H4 (cell line): ENCODE measurements at regions not wholly inside any gene's neighbourhood (a gene's known extent, or its start where the extent isn't known, plus 50 kb on each side); places are given as distances from the start of the nearest gene placed in this dataset.

Experiments
- DNase-seq: peaks from one replicate; pipeline ENCODE4 v3.0.0-alpha.2; 2015; ENCODE audit warnings: low spot score

DNA sequence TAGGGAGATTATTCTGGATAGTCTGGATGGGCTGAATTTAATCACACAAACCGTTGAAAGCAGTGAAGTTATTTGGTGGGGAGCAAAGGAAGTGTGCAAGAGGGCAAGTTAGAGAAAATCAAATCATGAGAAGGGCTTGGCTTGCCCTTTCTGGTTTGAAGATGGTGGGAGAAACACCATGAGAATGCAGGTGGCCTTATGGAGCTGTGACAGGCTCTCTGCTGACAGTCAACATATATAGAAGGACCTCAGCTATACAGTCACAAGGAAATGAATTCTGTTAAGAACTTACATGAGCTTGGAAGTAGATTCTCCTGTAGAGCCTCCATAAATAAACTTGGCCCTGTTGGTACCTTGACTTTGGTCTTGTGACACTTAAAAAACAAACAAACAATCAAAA is 72.3 kb downstream of the GMNC start:
- DNase-seq: no peak

DNA sequence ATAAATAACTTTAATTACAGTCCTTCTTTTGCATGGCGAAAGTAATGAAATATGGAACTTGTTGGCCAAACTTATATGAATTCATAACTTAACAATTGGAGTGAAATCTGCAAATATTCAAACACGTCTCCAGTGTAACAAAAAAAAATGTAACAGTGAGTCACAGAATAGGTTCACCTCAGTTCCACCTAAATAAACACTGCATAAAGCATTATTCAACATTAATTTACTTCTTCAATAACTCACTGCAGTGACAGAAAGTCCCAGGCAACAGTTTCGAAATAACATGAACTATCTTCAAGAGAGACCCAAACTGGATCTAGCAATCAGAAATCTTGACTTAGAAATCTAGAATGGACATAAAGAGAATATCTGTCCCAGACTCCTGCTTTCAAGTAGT is 75.6 kb downstream of the GMNC start:
- no peak for DNase-seq

GRCh38 chr3:190785047-190785446 is 77.4 kb downstream of the GMNC start:
- no peak for DNase-seq

DNA sequence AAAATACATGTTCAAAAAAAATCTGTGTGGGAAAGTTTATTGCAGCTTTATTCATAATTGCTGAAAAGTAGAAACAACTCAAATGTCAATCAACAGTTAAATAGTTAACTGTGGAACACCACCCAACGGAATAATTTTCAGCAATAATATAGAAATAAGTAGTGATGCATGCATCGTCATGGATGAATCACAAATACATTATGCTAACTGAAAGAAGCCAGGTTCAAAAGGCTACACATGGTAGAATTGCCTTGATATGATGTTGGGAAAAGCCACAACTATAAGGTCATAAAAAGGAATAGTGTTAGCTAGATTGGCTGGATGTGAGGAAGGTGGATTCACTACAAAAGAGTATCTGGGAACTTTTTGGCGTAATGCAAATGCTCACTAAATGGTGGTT is 82.0 kb downstream of the GMNC start:
- DNase-seq: no peak

DNA sequence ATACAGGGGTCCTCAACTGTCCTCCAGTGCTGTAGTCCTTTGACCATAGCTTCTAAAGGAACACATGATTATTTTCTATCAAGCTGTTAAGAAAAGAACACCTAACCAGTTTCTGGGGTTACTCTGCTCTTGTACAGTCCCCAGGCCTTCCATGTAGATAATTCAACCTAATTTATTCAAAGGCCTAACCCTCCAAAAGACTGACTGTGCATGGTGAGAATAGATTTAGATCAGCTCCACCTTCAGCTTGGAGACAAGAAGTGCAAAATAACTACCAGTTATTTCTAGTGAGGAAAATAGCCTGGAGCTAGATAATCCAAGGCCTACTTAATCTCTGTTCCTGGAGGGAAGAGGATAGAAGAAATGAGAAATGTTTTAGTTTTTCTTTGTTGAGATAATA is 87.9 kb downstream of the GMNC start:
- DNase-seq: no peak

- DNase-seq: no peak
Observed at GRCh38 chr3:190773948-190774347, 88.5 kb downstream of the GMNC start.

GRCh38 chr3:190772831-190773230 is 89.7 kb downstream of the GMNC start:
- DNase-seq: no peak

- no peak for DNase-seq
Observed at GRCh38 chr3:190768891-190769290, 93.6 kb downstream of the GMNC start.

DNA sequence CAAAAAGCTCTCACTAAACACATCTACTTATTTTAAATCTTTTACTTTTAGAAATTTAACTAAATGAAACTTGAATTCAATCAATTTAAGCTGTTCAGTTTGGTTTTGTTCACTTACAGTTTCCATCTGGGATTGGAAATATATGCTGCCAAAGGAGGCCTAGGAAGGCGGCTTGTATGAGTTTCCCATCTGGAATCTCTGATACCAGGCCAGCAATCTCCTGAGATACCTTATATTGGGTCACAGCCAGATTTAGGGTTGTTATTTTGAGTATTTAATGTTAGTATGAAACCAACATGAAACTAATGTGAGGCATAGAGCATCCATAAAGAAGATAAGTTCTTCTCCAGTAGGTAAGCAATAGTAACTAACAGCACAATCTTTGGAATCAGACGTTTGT is 94.6 kb downstream of the GMNC start:
- DNase-seq: no peak

DNA sequence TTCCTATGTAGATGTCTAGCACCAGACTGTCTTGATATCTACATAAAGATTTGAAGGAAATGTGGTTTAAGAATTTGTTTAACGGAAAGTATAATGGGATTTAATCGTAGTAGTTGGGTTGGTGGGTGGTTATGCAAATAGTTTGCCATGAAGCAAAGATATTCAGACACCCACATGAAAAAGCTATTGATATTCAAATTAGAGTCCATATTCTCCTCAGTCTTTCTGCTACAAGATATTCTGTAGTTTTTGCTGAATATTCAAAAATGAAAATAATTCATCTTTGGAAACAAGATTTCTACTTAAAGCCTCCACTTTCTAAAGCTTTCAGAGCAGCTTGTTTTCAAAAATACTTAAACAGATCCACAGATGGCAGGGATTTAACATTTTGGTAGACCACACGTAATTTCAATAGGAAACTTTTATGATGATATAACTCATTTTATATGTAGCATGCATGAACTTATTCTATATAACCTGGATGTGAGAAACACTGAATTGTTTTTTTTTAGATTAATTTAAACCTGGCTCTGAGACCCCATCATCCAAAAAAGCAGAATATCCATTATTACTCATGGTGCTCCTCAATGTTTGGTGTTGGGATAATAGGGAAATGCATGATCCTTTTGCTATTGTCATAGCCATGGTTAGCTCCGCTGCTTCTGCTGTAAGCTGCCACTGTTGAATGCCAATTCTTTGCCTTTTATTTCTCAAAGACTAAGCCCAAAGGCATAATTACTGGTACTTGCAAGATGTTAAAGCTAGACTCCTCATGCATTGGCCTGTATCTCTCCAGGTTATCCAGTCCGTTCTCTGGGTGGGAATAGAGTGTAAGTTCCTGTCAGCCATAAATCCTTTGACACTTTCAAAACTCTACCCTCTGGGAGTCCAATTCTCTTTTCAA is 98.0 kb downstream of the GMNC start:
- DNase-seq: no peak

DNA sequence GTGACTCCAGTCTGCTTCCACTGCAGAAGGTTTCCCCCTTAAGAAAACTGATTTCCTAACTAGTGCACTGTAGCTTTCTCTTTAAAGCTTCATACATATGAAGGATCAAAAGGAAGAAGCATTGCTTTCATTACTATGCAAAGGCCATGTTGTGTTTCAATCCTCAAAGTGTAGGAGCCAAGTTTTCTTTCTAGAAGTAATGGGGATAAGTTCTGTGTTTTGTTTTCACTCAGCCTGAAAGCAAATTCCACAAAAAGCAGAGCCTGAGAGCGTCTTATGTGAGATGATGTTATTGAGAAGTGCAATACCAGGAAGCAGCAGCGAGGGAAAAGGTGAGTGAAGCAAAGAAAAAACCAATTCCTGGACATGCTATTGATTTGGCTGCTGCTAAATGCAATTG is 99.7 kb downstream of the GMNC start:
- DNase-seq: no peak

GRCh38 chr3:190747571-190747970 is 114.9 kb downstream of the GMNC start:
- DNase-seq: no peak

DNA sequence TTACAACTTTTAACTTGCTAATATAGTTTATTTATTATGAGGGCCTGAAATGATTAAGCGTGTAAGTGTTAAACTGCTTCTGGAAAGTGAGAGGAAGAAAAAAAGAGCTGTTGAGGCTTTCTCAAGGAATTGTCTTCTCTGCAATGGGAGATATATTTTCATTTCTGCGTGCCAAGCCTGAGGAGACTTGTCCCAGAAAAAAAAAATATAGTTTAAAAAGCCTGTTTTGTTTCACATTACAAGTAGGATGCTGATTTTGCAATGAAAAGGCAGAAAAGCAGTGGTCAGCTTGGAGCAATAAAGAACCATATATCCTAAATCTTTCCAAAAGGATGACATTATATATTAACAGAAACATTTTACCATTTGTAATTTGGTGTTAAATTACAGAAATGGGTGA is 115.5 kb downstream of the GMNC start:
- DNase-seq: no peak

DNA sequence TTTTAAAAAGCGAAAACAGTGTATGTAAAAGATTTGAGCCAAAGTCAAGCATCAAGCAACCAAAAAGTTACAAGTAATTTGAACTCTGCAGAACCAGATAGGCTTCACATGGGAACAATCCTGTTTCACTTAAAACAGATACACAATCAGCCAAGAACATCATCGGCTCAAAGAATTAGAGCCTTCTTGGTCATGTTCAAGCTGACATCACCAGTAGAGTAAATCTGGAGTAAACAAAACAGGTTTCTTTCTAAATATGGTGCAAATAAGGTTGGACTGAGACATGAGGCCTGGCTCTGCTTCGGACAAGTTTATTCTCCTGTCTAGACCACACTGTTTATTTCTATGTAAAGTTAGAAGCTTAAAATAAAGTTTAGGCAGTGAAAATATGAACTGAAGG is 116.0 kb downstream of the GMNC start:
- DNase-seq: peak; percentile 58

GRCh38 chr3:190741788-190742187 is 120.7 kb downstream of the GMNC start:
- no peak for DNase-seq

GRCh38 chr3:190739641-190740185 is 122.8 kb downstream of the GMNC start:
- no peak for DNase-seq

- DNase-seq: no peak
Observed at GRCh38 chr3:190738636-190739155, 123.8 kb downstream of the GMNC start.

- no peak for DNase-seq
Observed at GRCh38 chr3:190737446-190737845, 125.0 kb downstream of the GMNC start.

- no peak for DNase-seq
Observed at GRCh38 chr3:190734490-190734889, 128.0 kb downstream of the GMNC start.

DNA sequence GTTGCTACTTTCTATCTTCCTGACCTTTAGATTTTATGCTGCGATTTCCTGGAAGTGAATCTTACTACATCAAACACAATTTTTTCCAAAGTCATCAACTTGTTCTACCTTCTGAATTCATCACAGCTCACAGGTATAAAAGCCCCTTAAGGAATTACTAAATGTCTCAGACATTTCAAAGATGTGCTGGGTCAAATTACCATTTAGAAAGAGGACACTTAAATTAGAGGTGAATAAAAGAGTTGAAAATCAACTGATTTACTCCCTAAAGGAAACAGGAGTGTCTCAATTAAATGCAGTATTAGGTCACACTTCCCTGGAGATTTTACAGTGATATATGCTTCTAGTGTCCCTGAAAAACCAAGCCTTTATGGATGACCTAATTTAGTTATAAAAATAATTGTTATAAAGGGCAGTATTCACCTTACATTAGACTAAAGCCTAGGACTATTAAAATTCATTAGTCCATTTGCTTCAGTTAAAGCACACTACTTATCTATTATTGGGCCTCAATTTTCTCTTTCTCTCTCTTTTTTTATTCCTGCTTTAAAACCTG is 128.8 kb downstream of the GMNC start:
- DNase-seq: no peak

GRCh38 chr3:190731596-190731995 is 130.9 kb downstream of the GMNC start:
- DNase-seq: no peak

DNA sequence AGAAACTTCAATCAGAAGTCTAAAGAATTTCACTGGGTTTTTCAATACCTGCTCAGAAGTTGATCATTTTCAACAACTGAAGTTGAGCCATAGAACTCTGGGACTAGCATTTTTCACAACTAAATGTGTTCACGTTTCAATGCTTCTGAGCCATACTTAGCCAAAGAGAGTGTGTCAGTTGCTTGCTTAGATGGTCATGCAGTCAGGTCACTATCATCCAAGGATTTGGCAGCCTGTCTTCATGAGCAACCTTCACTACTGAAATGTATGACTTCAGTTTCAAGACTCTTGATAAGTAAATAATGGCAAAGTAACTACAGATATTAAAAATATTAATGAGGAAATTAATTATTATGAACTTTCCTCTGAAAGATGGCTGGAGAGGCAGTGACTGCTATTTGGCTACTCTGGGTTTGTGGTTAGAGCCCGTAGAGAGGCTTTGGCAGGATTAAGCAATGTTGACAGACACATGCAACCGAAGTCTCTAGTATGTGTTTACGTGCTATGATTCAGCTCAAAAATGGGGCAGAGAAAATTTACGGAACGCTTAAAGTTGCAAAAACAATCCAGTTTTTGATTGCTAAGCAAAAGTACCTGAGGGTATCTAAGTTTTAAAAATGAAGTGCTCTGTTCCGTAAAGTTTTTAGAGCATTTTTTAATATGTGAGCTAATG is 133.8 kb downstream of the GMNC start:
- peak; percentile 83 for DNase-seq
